Prostate gland (tissue), 1 donor: ENCODE measurements at regions not wholly inside any gene's neighbourhood (a gene's known extent, or its start where the extent isn't known, plus 50 kb on each side); places are given as distances from the start of the nearest gene placed in this dataset.

Source experiments
- POLR2A ChIP-seq: fragments of 450-650 bp; IDR thresholded peaks from one replicate; pipeline ENCODE4 v1.6.1; 2016; ENCODE audit warnings: antibody characterized with exemption, mild to moderate bottlenecking
- POLR2AphosphoS5 ChIP-seq: sonication (generic); formaldehyde crosslinking; IDR thresholded peaks from one replicate; pipeline ENCODE4 v1.6.1; 2017; ENCODE audit warnings: antibody characterized with exemption

DNA sequence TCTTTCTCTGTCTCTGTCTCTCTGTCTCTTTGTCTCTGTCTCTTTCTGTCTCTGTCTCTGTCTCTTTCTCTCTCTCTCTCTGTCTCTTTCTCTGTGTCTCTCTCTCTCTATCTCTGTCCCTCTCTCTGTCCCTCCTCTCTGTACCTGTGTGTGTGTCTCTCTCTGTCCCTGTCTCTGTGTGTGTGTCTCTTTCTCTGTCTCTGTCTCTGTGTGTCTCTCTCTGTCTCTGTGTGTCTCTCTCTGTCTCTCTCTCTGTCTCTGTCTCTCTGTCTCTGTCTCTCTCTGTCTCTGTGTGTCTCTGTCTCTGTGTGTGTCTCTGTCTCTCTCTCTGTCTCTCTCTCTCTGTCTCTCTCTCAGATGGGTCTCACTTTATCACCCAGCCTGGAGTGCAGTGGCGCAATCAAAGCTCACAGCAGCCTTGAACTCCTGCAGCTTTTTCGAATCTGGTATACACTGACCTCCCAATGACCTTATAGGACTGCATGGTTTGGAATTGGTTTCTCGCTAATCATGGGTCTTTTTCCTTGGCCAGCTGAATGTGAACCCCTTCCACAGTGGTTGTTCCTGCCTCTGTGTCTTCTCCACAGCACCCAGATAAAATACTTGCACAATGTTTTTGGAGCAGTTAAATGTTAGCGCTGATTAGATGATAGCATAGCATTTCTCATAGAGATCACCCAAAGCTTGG lies 102.6 kb upstream of the KLHL25 start:
- TF ChIP-seq POLR2AphosphoS5, result no peak
- TF ChIP-seq POLR2A, result no peak
